ENCODE measurements at regions not wholly inside any gene's neighbourhood (a gene's known extent, or its start where the extent isn't known, plus 50 kb on each side); places are given as distances from the start of the nearest gene placed in this dataset.

GRCh38 chr18:4640349-4641012 lies 185.4 kb upstream of the DLGAP1 start:
- no peak for DNase-seq (ENCODE audit: low read depth in 4 of 4, low spot score in 1 of 4)

GRCh38 chr18:4639628-4640310 lies 184.7 kb upstream of the DLGAP1 start:
- no peak for DNase-seq (ENCODE audit: low read depth in 4 of 4, low spot score in 1 of 4)

GRCh38 chr18:4638680-4639079 lies 183.6 kb upstream of the DLGAP1 start:
- DNase-seq (ENCODE audit: low read depth in 4 of 4, low spot score in 1 of 4) = no peak

- no peak for DNase-seq (ENCODE audit: low read depth in 4 of 4, low spot score in 1 of 4)
Observed at GRCh38 chr18:4637876-4638275, 182.8 kb upstream of the DLGAP1 start.

GRCh38 chr18:4636967-4637366 lies 181.9 kb upstream of the DLGAP1 start:
- DNase-seq (ENCODE audit: low read depth in 4 of 4, low spot score in 1 of 4) = no peak

GRCh38 chr18:4631239-4631638 lies 176.1 kb upstream of the DLGAP1 start:
- DNase-seq (ENCODE audit: low read depth in 4 of 4, low spot score in 1 of 4) = no peak

GRCh38 chr18:4605212-4605611 lies 150.1 kb upstream of the DLGAP1 start:
- no peak for DNase-seq (ENCODE audit: low read depth in 4 of 4, low spot score in 1 of 4)

- no peak for DNase-seq (ENCODE audit: low read depth in 4 of 4, low spot score in 1 of 4)
Observed at GRCh38 chr18:4603955-4604354, 148.8 kb upstream of the DLGAP1 start.

- DNase-seq (ENCODE audit: low read depth in 4 of 4, low spot score in 1 of 4) = no peak
Observed at GRCh38 chr18:4599312-4599711, 144.2 kb upstream of the DLGAP1 start.

- DNase-seq (ENCODE audit: low read depth in 4 of 4, low spot score in 1 of 4) = no peak
Observed at GRCh38 chr18:4597301-4597700, 142.2 kb upstream of the DLGAP1 start.

GRCh38 chr18:4593895-4594294 lies 138.8 kb upstream of the DLGAP1 start:
- no peak for DNase-seq (ENCODE audit: low read depth in 4 of 4, low spot score in 1 of 4)

GRCh38 chr18:4593459-4593858 lies 138.4 kb upstream of the DLGAP1 start:
- no peak for DNase-seq (ENCODE audit: low read depth in 4 of 4, low spot score in 1 of 4)

GRCh38 chr18:4589056-4589800 lies 134.1 kb upstream of the DLGAP1 start:
- DNase-seq (ENCODE audit: low read depth in 4 of 4, low spot score in 1 of 4) = no peak

GRCh38 chr18:4587204-4587603 lies 132.1 kb upstream of the DLGAP1 start:
- DNase-seq (ENCODE audit: low read depth in 4 of 4, low spot score in 1 of 4) = no peak

GRCh38 chr18:4586731-4587130 lies 131.6 kb upstream of the DLGAP1 start:
- no peak for DNase-seq (ENCODE audit: low read depth in 4 of 4, low spot score in 1 of 4)

- no peak for DNase-seq (ENCODE audit: low read depth in 4 of 4, low spot score in 1 of 4)
Observed at GRCh38 chr18:4582431-4583335, 127.6 kb upstream of the DLGAP1 start.

- DNase-seq (ENCODE audit: low read depth in 4 of 4, low spot score in 1 of 4) = no peak
Observed at GRCh38 chr18:4581966-4582365, 126.9 kb upstream of the DLGAP1 start.

- DNase-seq (ENCODE audit: low read depth in 4 of 4, low spot score in 1 of 4) = no peak
Observed at GRCh38 chr18:4578449-4578848, 123.3 kb upstream of the DLGAP1 start.

GRCh38 chr18:4573735-4574134 lies 118.6 kb upstream of the DLGAP1 start:
- DNase-seq (ENCODE audit: low read depth in 4 of 4, low spot score in 1 of 4) = no peak

- no peak for DNase-seq (ENCODE audit: low read depth in 4 of 4, low spot score in 1 of 4)
Observed at GRCh38 chr18:4557502-4557901, 102.4 kb upstream of the DLGAP1 start.

GRCh38 chr18:4551001-4551360 lies 95.9 kb upstream of the DLGAP1 start:
- DNase-seq (ENCODE audit: low read depth in 4 of 4, low spot score in 1 of 4) = no peak
